SKM-1 treated with dmso at 0.1 percent for 144 hours (cell line): ENCODE measurements at regions not wholly inside any gene's neighbourhood (a gene's known extent, or its start where the extent isn't known, plus 50 kb on each side); places are given as distances from the start of the nearest gene placed in this dataset.

Source experiments
- DNase-seq: peaks from one replicate; lab custom pipeline; 2025; ENCODE audit not compliant: unreplicated experiment; lab: John Stamatoyannopoulos, UW

DNA sequence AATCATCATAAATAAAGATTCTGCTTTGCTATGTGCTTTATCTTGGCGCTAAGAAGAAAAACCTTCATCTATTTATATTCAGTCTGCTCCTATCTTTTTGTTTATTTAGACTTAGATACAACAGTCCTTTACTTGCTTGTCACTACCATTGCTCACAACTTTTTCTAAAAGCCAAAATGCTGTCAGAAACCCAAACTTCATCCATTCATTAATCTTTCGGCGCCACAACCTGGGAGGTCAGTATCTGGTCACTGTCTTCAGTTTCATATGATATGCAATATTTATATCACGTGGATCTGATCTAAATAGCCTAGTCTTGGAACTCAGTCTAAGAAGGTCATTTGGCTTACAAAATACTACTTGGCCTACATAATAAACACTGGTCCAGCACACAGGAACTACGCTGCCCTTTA is 159.3 kb upstream of the TARS1 start:
- DNase-seq = no peak

DNA sequence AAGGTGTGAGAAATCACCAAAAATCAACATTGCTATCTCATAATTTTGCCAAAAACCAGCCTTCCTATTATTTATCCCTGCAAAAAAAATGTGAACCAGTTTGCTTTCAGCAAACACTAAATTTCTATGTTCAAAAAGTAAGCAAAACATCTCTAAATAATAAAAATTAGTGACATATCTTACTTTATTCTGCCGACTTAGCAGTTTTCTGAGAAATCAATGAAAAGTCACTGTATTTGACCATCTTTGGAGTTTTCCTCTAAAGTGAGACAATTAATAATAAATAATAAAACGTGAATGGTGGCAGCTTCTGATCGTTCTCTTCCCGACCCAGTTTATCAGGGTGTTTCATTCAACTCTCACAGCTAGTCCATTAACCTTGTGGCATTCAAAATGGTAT is 158.6 kb upstream of the TARS1 start:
- DNase-seq = no peak

DNA sequence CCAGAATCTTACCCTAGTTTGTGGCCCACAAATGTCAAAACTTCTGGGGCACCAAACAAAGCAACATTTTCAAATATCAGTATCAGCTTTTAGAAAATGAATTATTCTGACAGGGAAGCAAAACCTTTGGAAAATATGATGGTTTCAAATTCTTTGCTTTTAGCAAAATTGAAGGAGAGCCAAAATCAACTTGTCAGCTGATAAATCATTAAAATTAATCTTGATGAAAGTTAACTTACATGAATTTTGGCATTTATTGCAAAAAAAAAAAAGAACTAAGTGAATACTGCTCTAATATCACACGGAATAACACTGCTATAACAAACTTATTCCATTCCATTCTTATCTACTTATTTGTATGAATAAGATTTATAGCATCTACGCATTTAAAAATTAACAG is 158.1 kb upstream of the TARS1 start:
- DNase-seq = no peak

DNA sequence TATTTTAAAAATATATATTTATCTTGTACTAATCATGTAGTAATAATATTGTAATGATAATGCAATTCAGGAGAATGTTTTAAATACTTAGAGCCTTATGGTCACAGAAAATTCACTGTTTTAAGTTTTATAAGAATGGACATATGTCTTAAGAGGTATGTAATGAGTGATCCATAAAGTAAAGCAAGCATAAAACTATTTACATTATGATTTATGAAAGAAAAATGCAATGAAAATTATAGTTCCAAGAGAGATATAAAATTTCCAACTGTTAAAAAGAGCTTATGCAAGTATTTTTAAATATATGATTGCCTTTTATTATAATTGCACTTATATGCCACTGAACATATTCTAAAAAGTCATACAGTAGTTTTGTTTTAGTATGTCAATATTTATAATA is 157.5 kb upstream of the TARS1 start:
- no peak for DNase-seq

DNA sequence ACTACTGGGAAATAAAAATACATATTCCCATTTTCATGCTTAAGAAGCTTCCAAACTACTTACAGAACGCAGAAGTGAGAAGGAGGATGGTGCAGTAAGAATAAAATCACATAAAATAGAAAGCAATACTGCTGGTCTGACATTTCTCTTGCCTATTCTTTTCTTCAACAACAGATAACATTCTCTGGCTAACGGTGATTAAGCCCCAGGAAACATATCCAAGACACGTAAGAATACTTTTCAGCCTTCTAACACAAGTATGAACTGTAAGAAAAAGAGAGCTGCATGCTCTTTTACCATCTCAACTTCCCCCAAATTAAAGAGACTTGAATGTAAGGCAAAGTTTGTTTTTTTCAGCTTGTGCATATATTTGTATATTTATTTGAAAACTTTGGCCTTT is 156.1 kb upstream of the TARS1 start:
- no peak for DNase-seq

DNA sequence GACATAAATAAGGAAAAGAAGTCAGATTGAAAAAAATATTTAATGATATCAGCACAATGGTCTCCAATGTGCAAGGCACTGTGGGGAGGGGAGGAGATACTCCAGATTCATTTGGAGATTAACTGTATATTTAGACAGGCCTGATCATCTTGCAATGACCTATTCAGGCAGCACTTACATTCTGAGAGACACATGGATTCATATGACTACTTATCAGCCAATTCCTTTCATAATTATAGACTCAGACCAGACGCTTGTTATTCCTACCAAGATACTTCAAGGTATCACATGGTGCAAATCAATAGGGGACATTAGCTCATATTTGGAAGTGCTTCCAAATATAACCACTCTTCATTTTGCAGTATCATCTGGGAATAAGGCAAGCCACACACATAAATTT is 153.5 kb upstream of the TARS1 start:
- no peak for DNase-seq

DNA sequence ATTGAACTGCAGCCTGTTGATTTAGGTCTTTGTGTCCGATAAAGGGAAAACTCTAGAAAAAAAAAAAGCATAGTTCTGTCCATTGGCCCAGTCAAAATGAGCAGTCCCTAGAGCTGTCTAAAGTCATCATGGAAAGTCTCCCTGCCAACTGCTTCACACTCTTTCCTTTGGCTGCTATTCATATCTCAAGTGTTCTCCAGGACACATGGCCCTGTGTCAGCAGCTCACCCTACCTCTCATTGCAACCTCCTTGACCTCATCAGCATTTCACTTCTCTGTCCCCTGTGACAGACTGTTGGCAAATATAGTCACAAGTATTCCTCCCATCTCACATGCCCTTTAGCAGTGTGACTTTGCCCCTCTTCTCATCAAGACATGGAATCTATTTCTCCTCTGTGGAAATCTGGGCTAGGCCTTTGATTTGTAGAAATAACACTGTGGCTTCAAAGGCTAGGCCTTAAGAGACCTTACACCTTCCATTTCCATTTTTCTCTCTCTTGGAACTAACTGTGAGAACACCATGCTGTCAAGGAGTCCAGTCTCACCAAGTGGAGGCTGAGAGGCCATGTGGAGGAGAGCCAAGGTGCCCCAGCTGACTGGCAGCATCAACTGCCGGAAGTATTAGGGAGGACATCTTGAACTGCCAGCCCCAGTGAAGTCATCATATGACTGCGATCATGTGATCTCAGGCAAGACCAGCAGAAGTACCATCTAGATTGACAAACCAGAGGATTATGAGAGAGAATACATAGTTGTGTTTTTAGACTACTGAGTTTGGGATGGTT is 149.4 kb upstream of the TARS1 start:
- DNase-seq = no peak

DNA sequence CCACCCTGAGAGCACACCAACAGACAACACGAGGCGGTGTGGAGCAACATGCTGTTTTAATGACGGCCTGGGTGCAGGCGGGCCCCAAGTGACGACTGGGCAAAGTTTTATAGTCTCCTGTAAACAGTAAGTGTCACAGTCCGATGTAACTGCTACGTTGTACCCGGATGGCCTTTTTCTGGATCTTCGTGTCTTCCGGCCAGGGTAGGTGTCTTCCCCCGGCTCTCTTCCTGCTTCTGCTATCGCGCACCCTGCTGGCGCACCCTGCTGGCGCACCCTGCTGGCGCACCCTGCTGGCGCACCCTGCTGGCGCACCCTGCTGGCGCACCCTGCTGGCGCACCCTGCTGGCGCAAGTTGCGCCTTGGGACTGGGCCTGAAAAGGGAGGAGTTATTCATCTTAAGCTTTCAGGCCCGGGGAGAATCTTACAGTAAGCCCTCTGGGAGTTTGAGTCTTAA is 143.0 kb upstream of the TARS1 start:
- DNase-seq = no peak

DNA sequence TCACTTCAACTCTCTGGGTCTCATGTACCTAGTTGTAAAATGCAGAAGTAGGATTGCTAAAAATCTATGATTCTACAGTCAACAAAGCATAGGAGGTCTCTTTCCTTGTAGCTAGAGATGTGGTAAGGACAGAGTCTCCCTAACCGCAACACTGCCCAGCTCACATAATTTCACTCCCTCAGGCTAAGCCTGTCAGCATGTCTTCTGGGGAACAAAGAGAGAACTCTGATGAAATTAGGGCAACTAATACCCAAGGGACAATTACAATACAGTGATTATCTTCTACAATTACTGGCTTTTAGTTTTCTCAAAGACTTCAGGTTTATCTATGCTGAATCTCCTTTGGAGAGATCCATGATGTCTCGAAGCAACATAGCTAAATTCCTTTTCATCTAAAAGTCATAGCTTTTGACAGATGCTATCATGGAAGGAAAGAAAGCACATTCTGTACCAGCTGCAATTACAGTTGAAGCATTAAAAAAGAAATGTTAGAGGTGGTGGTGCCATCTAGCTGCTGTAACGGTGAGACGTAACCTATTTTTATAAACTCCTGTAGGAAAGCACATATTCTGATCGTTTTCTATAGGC is 141.1 kb upstream of the TARS1 start:
- DNase-seq = peak; percentile 31

DNA sequence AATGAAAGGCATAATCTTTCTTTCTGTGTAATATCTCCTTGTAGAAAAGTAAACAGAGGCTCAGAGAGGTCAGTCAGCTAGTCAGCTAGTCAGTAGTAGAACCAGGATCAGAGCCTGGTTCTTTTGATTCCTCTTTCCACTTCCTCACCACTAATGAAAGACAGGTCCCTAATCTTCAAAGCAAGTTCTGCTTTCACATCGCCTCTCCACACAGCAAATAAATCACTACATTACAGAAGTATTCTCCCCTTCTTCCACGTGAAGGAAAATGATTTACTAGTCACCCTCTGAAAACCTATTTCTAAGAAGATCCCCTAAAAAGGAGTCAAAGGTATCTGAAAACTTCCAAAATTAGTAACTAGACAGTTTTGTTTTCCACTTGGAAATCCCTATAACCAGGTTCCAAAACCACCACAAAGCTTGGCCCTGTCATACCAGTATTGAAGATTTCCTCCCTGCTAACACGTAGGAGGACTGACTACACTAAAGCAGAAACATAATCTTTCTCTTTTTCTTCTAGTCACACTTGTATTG is 140.5 kb upstream of the TARS1 start:
- peak; percentile 28 for DNase-seq

DNA sequence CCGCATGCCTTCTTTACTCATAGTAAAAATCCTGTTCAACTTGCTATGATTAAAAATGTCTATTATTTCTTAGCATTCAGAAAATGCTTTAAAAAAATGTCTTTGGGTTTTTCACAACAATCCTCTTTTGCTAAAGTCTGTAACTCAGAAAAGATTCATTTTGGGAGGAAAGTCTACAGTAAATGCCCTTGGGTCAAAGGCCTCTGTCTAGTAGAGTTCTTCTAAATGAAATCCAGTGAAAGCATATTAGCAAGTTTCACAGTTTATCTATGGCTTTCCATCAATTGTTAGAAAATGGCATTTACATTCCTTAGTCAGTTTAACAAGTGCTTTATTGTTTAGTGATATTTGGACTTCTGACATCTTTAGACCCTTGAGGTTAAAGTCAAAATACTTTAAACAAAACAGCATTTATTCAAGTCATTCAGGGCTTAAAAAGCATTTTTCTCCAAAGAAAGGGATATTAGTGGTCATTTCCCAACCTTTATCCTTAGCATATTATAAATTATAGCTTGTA is 137.1 kb upstream of the TARS1 start:
- DNase-seq = no peak

DNA sequence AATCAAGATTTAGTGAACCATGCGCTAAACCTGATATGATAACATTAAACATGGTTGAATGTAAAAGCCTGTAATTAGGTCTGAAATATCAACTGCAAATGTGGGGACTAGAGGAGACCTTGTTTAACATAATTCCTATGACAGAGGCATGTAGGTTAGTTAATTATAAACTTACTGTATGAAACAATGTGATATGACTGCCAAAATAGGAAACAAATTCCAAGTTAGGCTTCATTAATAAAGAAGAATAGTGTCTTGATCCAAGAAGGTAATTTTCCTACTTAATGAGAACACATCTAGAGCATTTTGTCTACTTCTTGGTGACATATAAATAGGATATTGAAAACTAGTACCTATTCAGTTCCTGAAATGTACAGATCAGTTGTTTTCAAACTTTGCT is 136.2 kb upstream of the TARS1 start:
- DNase-seq = no peak

DNA sequence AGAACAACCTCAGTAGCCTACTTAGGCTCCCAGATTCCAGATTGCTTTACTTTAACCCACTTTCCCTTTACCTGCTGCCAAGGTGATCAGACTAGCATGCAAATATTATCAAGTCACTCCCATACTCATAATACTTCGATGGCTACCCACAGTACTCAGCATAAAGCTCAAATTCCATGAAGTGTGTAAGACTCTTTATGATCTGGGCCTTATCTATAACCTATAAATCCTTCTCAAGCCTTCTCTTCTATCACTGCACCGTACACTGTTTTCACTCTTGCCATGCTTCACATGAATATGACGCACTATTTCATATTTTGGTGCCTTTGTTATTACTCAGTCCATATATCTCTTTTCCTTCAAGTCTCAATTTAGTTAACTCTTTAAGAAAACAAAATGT is 135.2 kb upstream of the TARS1 start:
- no peak for DNase-seq

DNA sequence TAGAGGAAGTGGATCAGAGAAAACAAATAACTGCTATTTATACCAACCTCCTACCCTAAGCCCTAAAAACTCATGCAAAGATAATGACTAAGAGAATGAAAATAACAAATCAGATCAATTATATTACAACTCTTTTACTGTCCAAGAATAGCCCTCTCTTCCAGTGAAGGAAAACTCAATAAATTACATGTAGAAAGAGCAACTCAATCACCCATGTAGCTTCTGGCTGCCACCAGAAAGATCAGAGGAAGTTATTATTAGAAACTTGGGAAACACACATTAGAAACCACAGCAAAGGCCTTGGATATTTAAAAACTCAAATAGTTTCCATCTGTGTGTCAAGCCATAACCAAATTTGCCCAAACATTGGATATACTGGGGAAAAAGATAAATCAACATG is 134.0 kb upstream of the TARS1 start:
- DNase-seq = no peak

DNA sequence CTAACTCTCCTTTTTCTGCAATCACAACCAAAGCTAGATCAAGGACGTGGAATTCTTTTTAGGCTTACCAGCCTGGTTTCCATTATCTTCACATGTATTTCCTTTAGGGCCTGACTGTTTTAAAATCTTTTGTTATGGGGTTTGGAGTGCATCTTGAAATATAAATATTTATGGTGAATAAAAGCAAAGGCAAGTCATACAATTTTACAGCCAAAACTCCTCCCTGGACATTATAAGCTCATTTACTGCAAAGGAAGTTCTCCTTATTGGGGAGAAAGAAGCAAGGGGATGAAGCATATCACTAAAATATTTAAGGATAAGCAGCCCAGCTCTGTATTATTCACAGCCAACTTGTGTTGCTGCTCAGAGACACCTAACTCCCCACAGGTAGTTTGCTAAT is 132.2 kb upstream of the TARS1 start:
- no peak for DNase-seq

DNA sequence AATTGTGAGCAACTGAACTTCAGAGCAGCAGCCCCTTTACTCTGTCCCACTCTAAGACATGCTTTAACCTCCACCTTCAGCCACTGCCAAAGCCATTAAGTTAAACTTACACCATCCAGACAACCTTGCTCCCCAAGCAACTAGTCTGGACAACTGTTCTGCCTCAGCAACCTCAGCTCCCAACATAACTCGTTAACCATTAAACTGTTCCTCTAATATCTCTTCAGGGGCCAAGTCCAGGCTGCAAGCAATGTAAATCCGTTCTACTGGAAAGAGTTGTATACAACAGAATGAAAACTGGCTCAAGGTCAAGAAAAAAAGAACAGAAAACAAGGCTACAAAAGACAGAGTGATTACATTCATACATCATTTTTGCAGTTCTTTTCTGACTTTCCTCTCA is 131.7 kb upstream of the TARS1 start:
- no peak for DNase-seq

DNA sequence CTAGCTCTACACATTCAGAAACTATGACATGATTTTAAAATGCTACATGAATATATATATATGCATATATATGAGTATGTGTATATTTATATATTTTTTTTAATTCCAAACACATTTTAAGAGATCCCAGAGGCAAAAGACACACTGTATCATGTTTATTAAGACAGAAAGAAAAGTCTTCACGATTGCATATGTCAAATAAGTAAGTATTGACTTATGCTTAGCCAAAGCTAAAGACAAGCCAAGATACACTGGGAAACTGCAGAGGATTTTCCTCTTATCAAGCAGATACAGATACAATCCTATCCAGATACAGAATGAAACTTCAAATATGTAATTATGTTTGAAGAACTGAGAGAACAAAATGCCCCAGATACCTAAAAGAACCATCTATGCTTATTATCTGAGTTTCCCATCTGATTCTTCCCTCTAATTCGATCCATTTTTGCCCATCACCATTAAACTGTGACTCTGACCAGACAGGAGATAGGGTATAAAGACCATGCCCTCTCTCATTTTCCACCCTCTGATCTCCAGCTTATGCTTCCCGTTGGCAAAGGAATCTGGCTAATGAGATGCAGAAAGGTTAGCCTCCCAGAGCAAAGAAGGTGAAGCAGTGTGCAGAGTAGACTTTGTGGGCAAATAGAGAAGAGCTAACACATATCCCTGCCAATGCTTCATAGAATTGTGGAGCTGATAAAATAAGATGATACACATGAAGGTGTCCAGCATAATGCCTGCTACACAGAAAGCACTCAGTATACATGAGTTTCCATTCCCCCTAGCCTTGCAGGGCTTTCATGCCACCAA is 131.0 kb upstream of the TARS1 start:
- no peak for DNase-seq

DNA sequence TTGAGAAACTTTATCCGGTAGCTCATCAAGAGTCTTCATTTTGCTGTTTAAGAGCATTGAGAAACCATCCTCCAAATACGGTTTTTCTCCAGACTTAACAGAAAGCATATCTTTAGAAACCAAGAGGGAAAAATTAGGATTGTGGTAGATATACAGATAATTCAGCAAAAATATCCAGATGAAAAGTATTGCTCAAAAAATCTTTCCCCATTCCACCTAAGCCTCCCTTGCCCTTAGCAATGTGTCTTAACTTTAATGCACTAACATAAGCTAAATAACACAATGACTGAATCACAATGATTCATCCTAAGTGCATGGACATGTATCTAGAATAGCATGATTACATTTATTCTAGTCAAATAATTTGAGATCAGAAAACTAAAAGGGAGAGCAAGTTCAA is 130.3 kb upstream of the TARS1 start:
- no peak for DNase-seq

DNA sequence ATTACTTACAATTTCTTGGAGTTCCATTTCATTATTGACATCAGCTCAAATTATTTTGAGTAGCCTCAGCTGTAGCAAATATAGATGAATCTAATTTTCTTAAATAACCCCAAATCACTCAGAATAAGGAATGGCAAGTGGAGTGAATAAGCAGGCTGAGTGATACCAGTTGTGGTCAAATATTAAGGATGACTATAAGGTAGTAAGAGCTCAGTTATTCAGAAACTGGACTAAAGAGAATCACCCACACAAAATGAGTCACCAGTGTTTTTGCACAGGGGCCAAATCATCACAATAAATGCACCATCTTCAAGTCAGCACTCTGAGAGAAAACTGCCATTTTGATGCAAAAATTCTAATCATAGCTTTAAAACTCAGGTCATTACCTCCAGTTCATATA is 128.9 kb upstream of the TARS1 start:
- DNase-seq = no peak

DNA sequence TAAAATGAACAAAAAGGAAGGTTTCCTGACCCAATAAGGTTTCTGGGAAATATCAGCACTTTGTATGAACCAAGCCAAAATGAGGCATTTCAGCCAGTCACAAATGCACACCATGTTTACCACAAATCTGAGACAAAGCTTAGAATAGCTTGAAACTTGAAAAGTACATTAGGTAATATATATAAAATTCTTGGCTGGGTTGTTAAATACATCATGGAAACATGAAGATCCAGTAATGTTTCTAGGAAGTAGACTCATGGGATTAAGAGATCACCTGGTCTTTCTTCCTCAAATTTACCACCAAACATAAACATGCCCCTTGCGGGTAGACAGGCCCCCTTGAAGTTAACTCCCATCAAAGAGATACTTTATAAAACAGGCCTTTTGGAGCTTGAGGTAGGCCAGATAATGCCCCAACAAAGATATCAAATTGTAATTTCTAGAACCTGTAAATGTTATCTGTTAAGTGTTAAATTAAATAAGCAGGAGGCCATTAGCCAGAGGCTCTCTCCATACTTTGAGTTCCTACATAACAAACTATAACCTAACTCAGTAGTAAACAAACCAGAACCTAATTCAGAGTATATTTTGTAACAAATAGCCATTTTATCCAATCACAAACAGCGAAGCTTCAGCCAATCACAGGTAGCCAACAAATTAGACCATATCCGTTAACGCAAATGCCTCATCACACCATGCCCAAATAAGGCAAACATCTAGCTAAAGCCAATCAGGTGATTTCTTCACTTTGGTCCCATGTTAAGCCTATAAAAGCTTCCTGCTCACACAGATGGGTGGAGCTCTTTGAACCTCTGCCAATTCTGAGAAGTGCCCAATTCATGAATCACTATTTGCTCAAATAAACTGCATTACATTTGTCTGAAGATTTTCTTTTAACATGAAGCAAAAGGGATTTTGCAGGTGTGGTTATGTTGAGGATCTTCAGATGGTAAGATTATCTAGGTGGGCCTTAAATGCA is 127.9 kb upstream of the TARS1 start:
- no peak for DNase-seq
